ENCODE measurements at regions not wholly inside any gene's neighbourhood (a gene's known extent, or its start where the extent isn't known, plus 50 kb on each side); places are given as distances from the start of the nearest gene placed in this dataset.

GRCh38 chr1:80457409-80457808 is 1343.3 kb upstream of the ADGRL2 start:
- no peak overlapping the region for H3K27ac Mint-ChIP-seq
- no peak overlapping the region for H3K4me3 Mint-ChIP-seq
- Histone ChIP-seq H3K27ac (ENCODE audit: low read depth, low read length) (peak overlapping the region; percentile 65), H3K9ac (ENCODE audit: extremely low read depth, low read length, poor library complexity, severe bottlenecking) (no peak overlapping the region), H3K9me3 (ENCODE audit: control insufficient read depth, low read length) (no peaks in the 10 kb centered on the region), H3K4me1 (ENCODE audit: control insufficient read depth, insufficient read depth, low read length) (no peaks in the 10 kb centered on the region), H3K36me3 (ENCODE audit: control insufficient read depth, insufficient read depth, low read length) (no peaks in the 10 kb centered on the region), H3K4me3 (ENCODE audit: low read length) (no peak overlapping the region), H3K27me3 (ENCODE audit: control insufficient read depth, insufficient read depth, low read length, poor library complexity, severe bottlenecking) (no peaks in the 10 kb centered on the region)
- WGBS, 2 experiments (ENCODE audit: insufficient coverage in 1 of 2, insufficient read length in 1 of 2), result 71% methylated on average over 1 of the region's 2 CpGs; no CpG with 5 or more reads in 1 of the 2 experiments
- no peaks in the 10 kb centered on the region for H3K36me3 Mint-ChIP-seq (ENCODE audit: low read depth)
- no peak for DNase-seq
- H3K27me3 Mint-ChIP-seq (ENCODE audit: insufficient read depth), result no peaks in the 10 kb centered on the region
- no peak for TF ChIP-seq CTCF (conservative IDR thresholded peaks at IDR 0.05)
- no peaks in the 10 kb centered on the region for H3K4me1 Mint-ChIP-seq
- H3K9me3 Mint-ChIP-seq, result no peaks in the 10 kb centered on the region

GRCh38 chr1:80453775-80454174 is 1347.0 kb upstream of the ADGRL2 start:
- Histone ChIP-seq H3K4me1 (ENCODE audit: control insufficient read depth, insufficient read depth, low read length) (no peaks in the 10 kb centered on the region), H3K27ac (ENCODE audit: low read depth, low read length) (no peak overlapping the region), H3K27me3 (ENCODE audit: control insufficient read depth, insufficient read depth, low read length, poor library complexity, severe bottlenecking) (no peaks in the 10 kb centered on the region), H3K9ac (ENCODE audit: extremely low read depth, low read length, poor library complexity, severe bottlenecking) (no peak overlapping the region), H3K36me3 (ENCODE audit: control insufficient read depth, insufficient read depth, low read length) (no peaks in the 10 kb centered on the region), H3K4me3 (ENCODE audit: low read length) (no peak overlapping the region), H3K9me3 (ENCODE audit: control insufficient read depth, low read length) (no peaks in the 10 kb centered on the region)
- Mint-ChIP-seq H3K36me3 (ENCODE audit: low read depth) (no peaks in the 10 kb centered on the region), H3K4me1 (no peaks in the 10 kb centered on the region), H3K27ac (no peak overlapping the region), H3K4me3 (no peak overlapping the region), H3K9me3 (no peaks in the 10 kb centered on the region), H3K27me3 (ENCODE audit: insufficient read depth) (no peaks in the 10 kb centered on the region)
- 94% methylated on average over 2 of the region's 2 CpGs; no CpG with 5 or more reads in 1 of the 2 experiments for WGBS, 2 experiments (ENCODE audit: insufficient coverage in 1 of 2, insufficient read length in 1 of 2)
- no peak for TF ChIP-seq CTCF (conservative IDR thresholded peaks at IDR 0.05)
- DNase-seq, result no peak

- Histone ChIP-seq H3K4me3 (ENCODE audit: low read length) (no peak overlapping the region), H3K9ac (ENCODE audit: extremely low read depth, low read length, poor library complexity, severe bottlenecking) (no peak overlapping the region), H3K36me3 (ENCODE audit: control insufficient read depth, insufficient read depth, low read length) (no peaks in the 10 kb centered on the region), H3K4me1 (ENCODE audit: control insufficient read depth, insufficient read depth, low read length) (no peaks in the 10 kb centered on the region), H3K27ac (ENCODE audit: low read depth, low read length) (no peak overlapping the region), H3K9me3 (ENCODE audit: control insufficient read depth, low read length) (no peaks in the 10 kb centered on the region), H3K27me3 (ENCODE audit: control insufficient read depth, insufficient read depth, low read length, poor library complexity, severe bottlenecking) (no peaks in the 10 kb centered on the region)
- Mint-ChIP-seq H3K4me1 (no peaks in the 10 kb centered on the region), H3K27ac (no peak overlapping the region), H3K9me3 (no peaks in the 10 kb centered on the region), H3K36me3 (ENCODE audit: low read depth) (no peaks in the 10 kb centered on the region), H3K27me3 (ENCODE audit: insufficient read depth) (no peaks in the 10 kb centered on the region), H3K4me3 (no peak overlapping the region)
- no peak for DNase-seq
- WGBS, 2 experiments (ENCODE audit: insufficient coverage in 1 of 2, insufficient read length in 1 of 2), result 89 to 100% methylated on average over 1 to 2 of the region's 2 CpGs
- no peak for TF ChIP-seq CTCF (conservative IDR thresholded peaks at IDR 0.05)
Measured at GRCh38 chr1:80450711-80451110, 1350.0 kb upstream of the ADGRL2 start.

Data from endodermal cell (in vitro differentiated cells).